Brain microvascular endothelial cell (primary cell): ENCODE measurements at regions not wholly inside any gene's neighbourhood (a gene's known extent, or its start where the extent isn't known, plus 50 kb on each side); places are given as distances from the start of the nearest gene placed in this dataset.

Experiments used
- DNase-seq: peaks from one replicate; pipeline ENCODE4 v3.0.0-alpha.2; 2020
- H3K27ac ChIP-seq: fragments of 250-450 bp; sonication (Bioruptor Pico); 2 replicates; pipeline ENCODE4 v1.5.1; 2020; ENCODE audit warnings: mild to moderate bottlenecking, moderate library complexity
- H3K27me3 ChIP-seq: fragments of 250-450 bp; sonication (Bioruptor Pico); replicated peaks from 2 replicates; pipeline ENCODE4 v1.5.1; 2020; ENCODE audit warnings: mild to moderate bottlenecking
- H3K36me3 ChIP-seq: fragments of 250-450 bp; sonication (Bioruptor Pico); replicated peaks from 2 replicates; pipeline ENCODE4 v1.5.1; 2020; ENCODE audit warnings: mild to moderate bottlenecking
- H3K4me3 ChIP-seq: 2 replicates; pipeline ENCODE4 v1.5.1; 2011; ENCODE audit warnings: low read depth, mild to moderate bottlenecking, control low read depth, low read length, moderate library complexity
- in situ Hi-C: cut with HindIII; loops from 2 replicates; pipeline ENCODE4 v1.10.0; 2017; ENCODE audit warnings: low sequenced_read_pairs, low pct_ligation_motif_present
- TF ChIP-seq, protein P1 (sequence below): IDR thresholded peaks from 2 replicates; pipeline ENCODE4 v1.5.1; 2011; ENCODE audit warnings: low read depth, mild to moderate bottlenecking, moderate library complexity, low read length, control low read depth, inconsistent platforms; ENCODE audit errors: missing control alignments

DNA sequence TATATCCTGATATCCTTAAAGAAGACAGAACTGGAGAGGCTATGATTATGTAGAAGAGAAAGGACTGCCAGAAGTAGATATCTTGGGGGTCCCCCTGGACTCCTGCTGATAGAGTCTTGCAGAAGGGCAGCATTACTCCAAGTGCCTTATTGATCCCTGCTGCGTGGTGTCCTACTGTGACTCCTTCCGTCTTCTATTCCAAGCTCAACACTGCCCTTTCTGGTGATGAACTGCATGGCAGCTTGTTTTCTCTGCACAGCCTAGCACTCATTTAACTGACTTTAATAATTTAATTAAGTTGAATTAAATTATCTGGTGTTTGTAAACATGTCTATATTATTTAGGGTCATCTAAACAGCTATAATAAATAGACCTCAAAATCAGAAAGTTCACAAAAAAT, 194.1 kb upstream of the DSEL start:
- Histone ChIP-seq H3K4me3 (no peak overlapping the region), H3K27ac (no peak overlapping the region), H3K27me3 (no peaks in the 10 kb centered on the region), H3K36me3 (no peaks in the 10 kb centered on the region)
- TF ChIP-seq, protein P1, sequence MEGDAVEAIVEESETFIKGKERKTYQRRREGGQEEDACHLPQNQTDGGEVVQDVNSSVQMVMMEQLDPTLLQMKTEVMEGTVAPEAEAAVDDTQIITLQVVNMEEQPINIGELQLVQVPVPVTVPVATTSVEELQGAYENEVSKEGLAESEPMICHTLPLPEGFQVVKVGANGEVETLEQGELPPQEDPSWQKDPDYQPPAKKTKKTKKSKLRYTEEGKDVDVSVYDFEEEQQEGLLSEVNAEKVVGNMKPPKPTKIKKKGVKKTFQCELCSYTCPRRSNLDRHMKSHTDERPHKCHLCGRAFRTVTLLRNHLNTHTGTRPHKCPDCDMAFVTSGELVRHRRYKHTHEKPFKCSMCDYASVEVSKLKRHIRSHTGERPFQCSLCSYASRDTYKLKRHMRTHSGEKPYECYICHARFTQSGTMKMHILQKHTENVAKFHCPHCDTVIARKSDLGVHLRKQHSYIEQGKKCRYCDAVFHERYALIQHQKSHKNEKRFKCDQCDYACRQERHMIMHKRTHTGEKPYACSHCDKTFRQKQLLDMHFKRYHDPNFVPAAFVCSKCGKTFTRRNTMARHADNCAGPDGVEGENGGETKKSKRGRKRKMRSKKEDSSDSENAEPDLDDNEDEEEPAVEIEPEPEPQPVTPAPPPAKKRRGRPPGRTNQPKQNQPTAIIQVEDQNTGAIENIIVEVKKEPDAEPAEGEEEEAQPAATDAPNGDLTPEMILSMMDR, result peak; percentile 41
- DNase-seq, result peak; percentile 8
- in situ Hi-C loops, result no loop called here

DNA sequence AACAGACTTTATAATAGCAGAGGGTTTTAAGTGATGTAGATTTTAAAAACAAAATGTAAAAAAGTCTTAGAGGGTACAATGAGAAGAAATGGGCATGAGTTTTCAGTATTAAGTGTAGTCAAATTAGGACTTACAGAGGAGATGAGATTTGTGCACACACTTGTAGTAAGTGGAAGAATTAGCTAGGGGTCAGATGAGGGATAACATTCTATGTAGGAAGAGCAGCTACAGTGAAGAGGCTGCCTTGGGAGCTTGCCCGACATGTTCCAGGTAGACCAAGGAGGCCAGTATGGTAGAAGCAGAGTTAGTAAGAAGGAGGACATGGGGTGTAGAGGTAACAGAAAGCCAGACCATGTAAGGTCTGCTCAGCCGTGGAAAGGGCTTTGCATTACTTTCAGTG, 189.2 kb upstream of the DSEL start:
- H3K27ac ChIP-seq, result no peak overlapping the region
- in situ Hi-C loops, result no loop called here
- no peak overlapping the region for H3K4me3 ChIP-seq
- DNase-seq, result no peak
- H3K36me3 ChIP-seq, result no peaks in the 10 kb centered on the region
- TF ChIP-seq, protein P1, result peak; percentile 8
- H3K27me3 ChIP-seq, result no peaks in the 10 kb centered on the region

DNA sequence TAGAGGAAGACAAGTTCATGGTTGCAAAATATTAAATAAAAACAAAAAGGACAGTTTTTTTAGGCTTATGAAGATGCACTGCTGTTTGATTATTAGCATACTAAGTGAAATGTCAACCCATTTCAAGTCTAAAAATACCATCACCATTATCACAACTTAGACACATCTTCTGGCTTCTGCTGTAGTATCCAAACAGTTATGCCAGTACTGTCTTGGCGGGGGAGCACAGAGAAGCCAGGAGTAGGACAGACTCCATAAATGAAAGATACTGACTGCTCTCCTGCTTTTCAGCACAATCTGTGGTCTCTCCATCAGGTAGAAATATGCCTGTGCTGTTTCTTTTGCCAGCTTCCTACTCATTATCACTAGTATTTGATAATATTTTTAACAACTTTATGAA, 179.2 kb upstream of the DSEL start:
- no peak for DNase-seq
- H3K27ac ChIP-seq, result no peak overlapping the region
- no peaks in the 10 kb centered on the region for H3K27me3 ChIP-seq
- in situ Hi-C loops, result no loop called here
- TF ChIP-seq, protein P1, result no peak
- no peak overlapping the region for H3K4me3 ChIP-seq
- no peaks in the 10 kb centered on the region for H3K36me3 ChIP-seq

DNA sequence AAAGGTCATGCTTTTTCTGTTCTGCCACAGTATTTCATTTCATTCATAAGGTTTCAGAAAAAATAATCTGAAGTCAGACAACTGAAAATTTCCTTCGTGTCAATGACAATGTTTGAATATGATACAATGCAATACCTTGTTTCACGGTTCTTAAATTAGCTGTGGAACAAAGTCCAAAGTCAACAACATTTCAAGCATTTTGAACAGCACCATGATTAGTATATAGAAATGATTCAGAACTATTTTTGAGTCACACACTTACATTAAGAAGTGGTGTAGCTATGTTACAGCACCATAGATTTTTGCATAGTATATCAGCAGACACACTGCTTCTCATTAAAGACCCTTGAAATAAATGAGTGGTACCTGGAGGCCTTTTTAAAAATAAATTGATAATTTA, 178.3 kb upstream of the DSEL start:
- H3K27ac ChIP-seq, result no peak overlapping the region
- no peak overlapping the region for H3K4me3 ChIP-seq
- no peaks in the 10 kb centered on the region for H3K36me3 ChIP-seq
- DNase-seq, result no peak
- in situ Hi-C loops, result no loop called here
- H3K27me3 ChIP-seq, result no peaks in the 10 kb centered on the region
- TF ChIP-seq, protein P1, result no peak

DNA sequence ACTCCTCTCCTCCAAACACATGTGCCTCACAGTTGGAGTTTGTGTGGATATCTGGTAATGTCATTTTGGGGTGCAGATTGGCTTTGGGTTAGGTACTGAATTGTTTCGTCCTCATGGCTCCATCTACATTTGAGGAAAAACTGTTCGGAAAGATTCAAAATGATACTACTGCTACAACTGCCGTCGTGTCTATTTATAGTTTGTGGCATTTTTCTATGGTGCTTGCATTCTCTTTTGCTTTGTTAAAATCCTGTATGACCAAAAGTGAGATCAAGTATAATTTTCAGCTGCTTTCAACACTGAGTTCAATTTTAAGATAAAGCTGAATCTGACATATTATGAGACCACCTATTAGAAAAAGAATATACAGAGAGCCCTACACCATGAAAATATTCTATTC, 176.3 kb upstream of the DSEL start:
- H3K36me3 ChIP-seq, result no peaks in the 10 kb centered on the region
- DNase-seq, result no peak
- no peak overlapping the region for H3K27ac ChIP-seq
- in situ Hi-C loops, result no loop called here
- H3K4me3 ChIP-seq, result no peak overlapping the region
- TF ChIP-seq, protein P1, result no peak
- no peaks in the 10 kb centered on the region for H3K27me3 ChIP-seq

DNA sequence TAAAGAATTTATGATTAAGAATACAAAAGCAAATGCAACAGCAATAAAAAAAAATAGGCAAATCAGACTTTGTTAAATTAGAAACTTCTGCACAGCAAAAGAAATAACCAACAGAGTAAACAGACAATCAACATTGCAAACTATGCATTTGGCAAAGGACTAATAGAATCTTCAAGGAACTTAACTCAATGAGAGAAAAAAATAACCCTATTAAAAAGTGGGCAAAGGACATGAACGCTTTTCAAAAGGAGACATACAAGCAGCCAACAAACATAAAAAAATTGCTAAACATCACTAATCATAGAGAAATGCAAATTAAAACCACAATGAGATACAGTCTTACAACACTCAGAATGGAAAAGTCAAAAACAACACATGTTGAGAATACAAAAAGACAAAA, 166.0 kb upstream of the DSEL start:
- Histone ChIP-seq H3K27me3 (no peaks in the 10 kb centered on the region), H3K36me3 (no peaks in the 10 kb centered on the region), H3K4me3 (no peak overlapping the region), H3K27ac (no peak overlapping the region)
- in situ Hi-C loops, result no loop called here
- no peak for DNase-seq
- TF ChIP-seq, protein P1, result no peak
